ENCODE measurements at regions not wholly inside any gene's neighbourhood (a gene's known extent, or its start where the extent isn't known, plus 50 kb on each side); places are given as distances from the start of the nearest gene placed in this dataset.

DNA sequence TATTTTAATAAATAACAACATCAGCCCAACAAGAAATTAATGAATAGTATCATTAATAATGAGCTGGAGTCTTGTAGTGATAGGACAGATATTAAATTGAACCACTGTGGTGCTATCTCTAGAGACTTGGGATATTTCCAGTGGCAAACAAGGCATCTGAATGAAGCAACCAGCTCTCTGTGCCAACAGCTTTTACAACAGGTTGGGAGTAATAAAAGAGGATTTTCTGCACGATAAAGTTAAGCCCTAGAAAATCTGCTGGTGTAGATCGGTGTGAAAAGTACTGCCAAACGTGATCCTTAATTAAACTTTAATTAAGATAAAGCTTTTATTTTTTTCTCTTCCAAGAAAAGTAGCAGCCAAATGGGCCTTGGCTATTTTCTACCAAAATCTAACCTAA is 385.5 kb downstream of the NR4A2 start:
- no peaks in the 10 kb centered on the region for H3K27me3 Mint-ChIP-seq (ENCODE audit: insufficient read depth)
- TF ChIP-seq, protein P1, sequence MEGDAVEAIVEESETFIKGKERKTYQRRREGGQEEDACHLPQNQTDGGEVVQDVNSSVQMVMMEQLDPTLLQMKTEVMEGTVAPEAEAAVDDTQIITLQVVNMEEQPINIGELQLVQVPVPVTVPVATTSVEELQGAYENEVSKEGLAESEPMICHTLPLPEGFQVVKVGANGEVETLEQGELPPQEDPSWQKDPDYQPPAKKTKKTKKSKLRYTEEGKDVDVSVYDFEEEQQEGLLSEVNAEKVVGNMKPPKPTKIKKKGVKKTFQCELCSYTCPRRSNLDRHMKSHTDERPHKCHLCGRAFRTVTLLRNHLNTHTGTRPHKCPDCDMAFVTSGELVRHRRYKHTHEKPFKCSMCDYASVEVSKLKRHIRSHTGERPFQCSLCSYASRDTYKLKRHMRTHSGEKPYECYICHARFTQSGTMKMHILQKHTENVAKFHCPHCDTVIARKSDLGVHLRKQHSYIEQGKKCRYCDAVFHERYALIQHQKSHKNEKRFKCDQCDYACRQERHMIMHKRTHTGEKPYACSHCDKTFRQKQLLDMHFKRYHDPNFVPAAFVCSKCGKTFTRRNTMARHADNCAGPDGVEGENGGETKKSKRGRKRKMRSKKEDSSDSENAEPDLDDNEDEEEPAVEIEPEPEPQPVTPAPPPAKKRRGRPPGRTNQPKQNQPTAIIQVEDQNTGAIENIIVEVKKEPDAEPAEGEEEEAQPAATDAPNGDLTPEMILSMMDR (conservative IDR thresholded peaks at IDR 0.05), result no peak
- Histone ChIP-seq H3K27ac (ENCODE audit: low read depth, low read length) (no peak overlapping the region), H3K4me1 (ENCODE audit: control insufficient read depth, insufficient read depth, low read length) (peaks cover 3% of the 10 kb centered on the region), H3K27me3 (ENCODE audit: control insufficient read depth, insufficient read depth, low read length, poor library complexity, severe bottlenecking) (no peaks in the 10 kb centered on the region), H3K36me3 (ENCODE audit: control insufficient read depth, insufficient read depth, low read length) (no peaks in the 10 kb centered on the region), H3K9ac (ENCODE audit: extremely low read depth, low read length, poor library complexity, severe bottlenecking) (no peak overlapping the region), H3K9me3 (ENCODE audit: control insufficient read depth, low read length) (no peaks in the 10 kb centered on the region), H3K4me3 (ENCODE audit: low read length) (no peak overlapping the region)
- WGBS, 2 experiments (ENCODE audit: insufficient coverage in 1 of 2, insufficient read length in 1 of 2), result 73 to 100% methylated on average over 1 to 3 of the region's 3 CpGs
- no peak for DNase-seq
- H3K4me3 Mint-ChIP-seq, result no peak overlapping the region
- H3K9me3 Mint-ChIP-seq, result peaks cover 4% of the 10 kb centered on the region
- H3K36me3 Mint-ChIP-seq (ENCODE audit: low read depth), result peaks cover 3% of the 10 kb centered on the region
- peaks cover 11% of the 10 kb centered on the region for H3K4me1 Mint-ChIP-seq
- H3K27ac Mint-ChIP-seq, result no peak overlapping the region

DNA sequence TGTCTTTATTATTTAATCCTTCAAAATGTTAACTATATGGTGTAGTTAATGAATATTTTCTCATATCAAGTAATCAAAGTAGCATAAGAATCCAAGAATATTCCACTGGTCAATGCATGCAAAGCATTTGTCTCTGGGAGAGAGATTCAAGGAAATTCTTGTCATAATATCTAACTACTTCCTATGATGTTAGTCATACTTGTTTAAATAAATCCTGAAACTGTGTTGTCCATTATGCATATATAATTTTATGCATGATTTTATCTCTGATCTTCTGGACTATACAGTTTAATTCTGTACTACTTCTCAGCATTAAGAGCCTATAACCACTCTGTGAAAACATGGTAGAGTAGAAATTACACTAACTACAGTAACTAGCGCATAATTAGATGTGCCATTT is 388.3 kb downstream of the NR4A2 start:
- Histone ChIP-seq H3K36me3 (ENCODE audit: control insufficient read depth, insufficient read depth, low read length) (no peaks in the 10 kb centered on the region), H3K4me1 (ENCODE audit: control insufficient read depth, insufficient read depth, low read length) (no peaks in the 10 kb centered on the region), H3K27me3 (ENCODE audit: control insufficient read depth, insufficient read depth, low read length, poor library complexity, severe bottlenecking) (no peaks in the 10 kb centered on the region), H3K27ac (ENCODE audit: low read depth, low read length) (no peak overlapping the region), H3K4me3 (ENCODE audit: low read length) (no peak overlapping the region), H3K9me3 (ENCODE audit: control insufficient read depth, low read length) (peaks cover 6% of the 10 kb centered on the region), H3K9ac (ENCODE audit: extremely low read depth, low read length, poor library complexity, severe bottlenecking) (no peak overlapping the region)
- Mint-ChIP-seq H3K36me3 (ENCODE audit: low read depth) (peaks cover 5% of the 10 kb centered on the region), H3K4me3 (no peak overlapping the region), H3K27me3 (ENCODE audit: insufficient read depth) (no peaks in the 10 kb centered on the region), H3K27ac (no peak overlapping the region), H3K9me3 (peaks cover 16% of the 10 kb centered on the region), H3K4me1 (peaks cover 6% of the 10 kb centered on the region)
- TF ChIP-seq, protein P1 (conservative IDR thresholded peaks at IDR 0.05), result no peak
- no peak for DNase-seq
- WGBS, 2 experiments (ENCODE audit: insufficient coverage in 1 of 2, insufficient read length in 1 of 2), result 0% methylated on average over 1 of the region's 1 CpG; no CpG with 5 or more reads in 1 of the 2 experiments

DNA sequence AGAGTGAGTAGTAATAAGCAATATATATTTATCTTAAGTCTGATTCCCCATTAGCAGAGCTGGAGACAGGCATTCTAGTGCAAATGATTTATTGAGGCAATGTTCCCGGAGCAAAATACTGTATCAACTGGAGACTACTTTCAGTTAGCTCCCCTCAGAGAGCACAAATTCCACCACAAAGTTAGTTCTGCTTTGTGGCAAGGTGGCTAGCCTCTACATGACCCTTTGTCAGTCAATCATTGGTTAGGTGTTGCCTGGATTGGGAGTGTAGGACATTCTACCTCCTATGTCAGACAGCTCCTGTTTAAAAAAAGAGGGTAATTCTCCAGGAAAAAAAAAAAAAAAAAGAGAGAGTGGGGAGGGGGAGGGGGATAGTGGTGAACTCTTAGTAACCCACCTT is 402.2 kb downstream of the NR4A2 start:
- Mint-ChIP-seq H3K4me1 (no peaks in the 10 kb centered on the region), H3K9me3 (peaks cover 18% of the 10 kb centered on the region), H3K27me3 (ENCODE audit: insufficient read depth) (no peaks in the 10 kb centered on the region), H3K36me3 (ENCODE audit: low read depth) (peaks cover 12% of the 10 kb centered on the region), H3K4me3 (no peak overlapping the region), H3K27ac (no peak overlapping the region)
- H3K27ac ChIP-seq (ENCODE audit: low read depth, low read length), result no peak overlapping the region
- no peak for DNase-seq
- H3K4me3 ChIP-seq (ENCODE audit: low read length), result no peak overlapping the region
- TF ChIP-seq, protein P1 (conservative IDR thresholded peaks at IDR 0.05), result no peak
- H3K36me3 ChIP-seq (ENCODE audit: control insufficient read depth, insufficient read depth, low read length), result no peaks in the 10 kb centered on the region
- H3K4me1 ChIP-seq (ENCODE audit: control insufficient read depth, insufficient read depth, low read length), result no peaks in the 10 kb centered on the region
- WGBS, 2 experiments (ENCODE audit: insufficient coverage in 1 of 2, insufficient read length in 1 of 2), result 96 to 100% methylated on average over 1 of the region's 1 CpG
- H3K9ac ChIP-seq (ENCODE audit: extremely low read depth, low read length, poor library complexity, severe bottlenecking), result no peak overlapping the region
- H3K9me3 ChIP-seq (ENCODE audit: control insufficient read depth, low read length), result no peaks in the 10 kb centered on the region
- no peaks in the 10 kb centered on the region for H3K27me3 ChIP-seq (ENCODE audit: control insufficient read depth, insufficient read depth, low read length, poor library complexity, severe bottlenecking)

All from endodermal cell (in vitro differentiated cells).